Suprapubic skin (tissue), 4 donors: ENCODE measurements at regions not wholly inside any gene's neighbourhood (a gene's known extent, or its start where the extent isn't known, plus 50 kb on each side); places are given as distances from the start of the nearest gene placed in this dataset.
"Not testable (repeated sequence)": the region's sequence is repeated elsewhere in the genome, so short reads cannot be mapped to it uniquely, and the experiment has no call there.

Experiments used
- DNase-seq, 2 donors: peaks; one replicate each; pipeline ENCODE4 v3.0.0-alpha.2; 2019; ENCODE audit warnings: low spot score in 2 of 2
- H3K27ac ChIP-seq: fragments of 200-600 bp; sonication (generic); one replicate; pipeline ENCODE4 v1.5.1; 2019
- H3K27me3 ChIP-seq: fragments of 200-600 bp; sonication (generic); one replicate; pipeline ENCODE4 v1.5.1; 2019
- H3K36me3 ChIP-seq: fragments of 200-600 bp; sonication (generic); one replicate; pipeline ENCODE4 v1.5.1; 2019
- H3K4me1 ChIP-seq: fragments of 200-600 bp; sonication (generic); one replicate; pipeline ENCODE4 v1.5.1; 2019
- H3K4me3 ChIP-seq: fragments of 200-600 bp; sonication (generic); one replicate; pipeline ENCODE4 v1.5.1; 2019; ENCODE audit warnings: mild to moderate bottlenecking
- H3K9me3 ChIP-seq: fragments of 200-600 bp; sonication (generic); one replicate; pipeline ENCODE4 v1.5.1; 2019
- CTCF ChIP-seq, 2 donors: fragments of 200-600 bp in 1 of 2; fragments of 450-650 bp in 1 of 2; sonication (generic) in 1 of 2; IDR thresholded peaks; one replicate each; pipeline ENCODE4 v1.5.1; 2016 to 2019; ENCODE audit warnings: antibody characterized with exemption in 2 of 2, mild to moderate bottlenecking in 1 of 2, moderate library complexity in 1 of 2
- EP300 ChIP-seq: sonication (generic); formaldehyde crosslinking; IDR thresholded peaks from one replicate; pipeline ENCODE4 v1.6.1; 2017; ENCODE audit warnings: antibody characterized with exemption
- POLR2A ChIP-seq, 2 donors: fragments of 450-650 bp; IDR thresholded peaks; one replicate each; pipeline ENCODE4 v1.6.1; 2017; ENCODE audit warnings: antibody characterized with exemption in 2 of 2, mild to moderate bottlenecking in 2 of 2, moderate library complexity in 2 of 2
- POLR2AphosphoS5 ChIP-seq, 3 donors: sonication (generic); formaldehyde crosslinking; IDR thresholded peaks; one replicate each; pipeline ENCODE4 v1.6.1; 2017; ENCODE audit warnings: antibody characterized with exemption in 3 of 3
- WGBS: methylation state at CpG from one replicate; pipeline ENCODE4 v1.1.5; 2018; 5-methylcytosine and 5-hydroxymethylcytosine counted together

- H3K4me1 ChIP-seq: peaks cover 31% of the 10 kb centered on the region
- whole genome bisulfite sequencing: 66% methylated on average over 11 of the region's 11 CpGs
- no peak overlapping the region for H3K4me3 ChIP-seq
- no peaks in the 10 kb centered on the region for H3K9me3 ChIP-seq
- no peaks in the 10 kb centered on the region for H3K27me3 ChIP-seq
- DNase-seq: no peak
- H3K36me3 ChIP-seq: no peaks in the 10 kb centered on the region
- H3K27ac ChIP-seq: peak overlapping the region; percentile 61
- no peak for TF ChIP-seq CTCF (IDR thresholded peaks at IDR 0.05)
- TF ChIP-seq EP300: no peak
- no peak for TF ChIP-seq POLR2A (IDR thresholded peaks at IDR 0.05)
- TF ChIP-seq POLR2AphosphoS5 (IDR thresholded peaks at IDR 0.05): no peak
Measured at GRCh38 chr6:110542311-110543024, 66.1 kb upstream of the SLC22A16 start.

DNA sequence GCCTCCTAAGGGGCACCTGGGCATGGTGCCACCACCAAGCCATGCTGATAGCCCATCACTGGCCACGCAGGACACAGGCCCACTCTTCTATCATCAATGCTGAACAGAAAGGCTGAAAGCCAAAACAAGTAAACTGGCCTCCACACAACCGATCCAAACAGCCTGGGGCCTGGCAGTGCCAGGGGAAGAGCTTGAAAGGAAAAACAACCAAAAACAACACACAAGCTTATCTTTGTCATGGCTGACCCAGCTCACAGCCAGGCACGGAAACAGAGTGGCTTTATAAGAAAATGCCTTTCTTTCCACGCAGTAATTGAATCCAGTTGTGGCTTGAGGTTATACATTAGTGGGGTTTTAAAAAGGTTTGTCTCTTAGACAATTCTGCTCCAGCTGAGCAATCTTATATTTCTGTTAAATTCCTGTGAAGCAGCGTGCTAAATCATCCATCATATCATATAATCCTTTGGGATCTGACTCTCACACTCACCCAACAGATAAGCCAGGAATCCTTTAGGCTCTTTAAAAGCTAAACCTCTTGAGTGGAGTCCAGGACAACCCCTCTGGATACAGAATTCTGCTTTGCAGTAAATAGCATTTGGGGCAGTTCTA is 65.4 kb upstream of the SLC22A16 start:
- 79% methylated on average over 5 of the region's 5 CpGs for WGBS
- H3K27ac ChIP-seq: peak overlapping the region; percentile 61

DNA sequence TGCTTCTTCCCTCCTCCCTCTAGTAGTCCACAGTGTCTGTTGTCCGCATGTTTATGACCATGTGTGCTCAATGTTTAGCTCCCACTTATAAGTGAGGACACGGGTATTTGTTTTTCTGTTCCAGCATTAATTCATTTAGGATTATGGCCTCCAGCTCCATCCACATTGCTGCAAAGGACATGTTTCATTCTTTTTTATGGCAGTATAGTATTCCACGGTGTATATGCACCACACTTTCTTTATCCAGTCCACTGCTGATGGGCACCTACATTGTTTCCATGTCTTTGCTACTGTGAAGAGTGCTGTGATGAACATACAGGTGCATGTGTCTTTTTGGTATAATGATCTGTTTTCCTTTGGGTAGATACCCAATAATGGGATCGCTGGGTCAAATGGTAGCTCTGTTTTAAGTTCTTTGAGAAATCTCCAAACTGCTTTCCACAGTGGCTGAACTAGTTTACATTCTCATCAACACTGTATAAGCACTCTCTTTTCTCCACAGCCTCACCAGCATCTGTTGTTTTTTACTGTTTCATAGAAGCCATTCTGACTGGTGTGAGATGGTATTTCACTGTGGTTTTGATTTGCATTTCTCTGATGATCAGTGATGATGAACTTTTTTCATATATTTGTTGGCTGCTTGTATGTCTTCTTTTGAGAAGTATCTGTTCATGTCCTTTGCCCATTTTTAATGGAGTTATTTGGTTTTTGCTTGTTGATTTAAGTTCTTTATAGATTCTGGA is 63.0 kb upstream of the SLC22A16 start:
- H3K36me3 ChIP-seq, H3K27ac ChIP-seq, H3K27me3 ChIP-seq, DNase-seq, H3K9me3 ChIP-seq, H3K4me3 ChIP-seq: not testable (repeated sequence)
- H3K4me1 ChIP-seq: peaks cover 31% of the 10 kb centered on the region
- 97% methylated on average over 4 of the region's 4 CpGs for WGBS

More for the DNA sequence above, 65.4 kb upstream of the SLC22A16 start:
- no peak for DNase-seq
- Histone ChIP-seq H3K36me3 (no peaks in the 10 kb centered on the region), H3K9me3 (no peaks in the 10 kb centered on the region), H3K27me3 (no peaks in the 10 kb centered on the region), H3K4me1 (peaks cover 31% of the 10 kb centered on the region), H3K4me3 (no peak overlapping the region)
- TF ChIP-seq EP300 (no peak), CTCF (IDR thresholded peaks at IDR 0.05) (no peak), POLR2AphosphoS5 (IDR thresholded peaks at IDR 0.05) (no peak), POLR2A (IDR thresholded peaks at IDR 0.05) (no peak)

GRCh38 chr6:110538416-110539160 is 62.2 kb upstream of the SLC22A16 start:
- Histone ChIP-seq H3K27ac (no peak overlapping the region), H3K4me3 (no peak overlapping the region), H3K27me3 (no peaks in the 10 kb centered on the region), H3K36me3 (no peaks in the 10 kb centered on the region), H3K4me1 (peaks cover 29% of the 10 kb centered on the region), H3K9me3 (no peaks in the 10 kb centered on the region)
- DNase-seq: no peak
- no peak for TF ChIP-seq EP300
- no peak for TF ChIP-seq POLR2AphosphoS5 (IDR thresholded peaks at IDR 0.05)
- TF ChIP-seq CTCF (IDR thresholded peaks at IDR 0.05): no peak
- 85% methylated on average over 5 of the region's 5 CpGs for WGBS

DNA sequence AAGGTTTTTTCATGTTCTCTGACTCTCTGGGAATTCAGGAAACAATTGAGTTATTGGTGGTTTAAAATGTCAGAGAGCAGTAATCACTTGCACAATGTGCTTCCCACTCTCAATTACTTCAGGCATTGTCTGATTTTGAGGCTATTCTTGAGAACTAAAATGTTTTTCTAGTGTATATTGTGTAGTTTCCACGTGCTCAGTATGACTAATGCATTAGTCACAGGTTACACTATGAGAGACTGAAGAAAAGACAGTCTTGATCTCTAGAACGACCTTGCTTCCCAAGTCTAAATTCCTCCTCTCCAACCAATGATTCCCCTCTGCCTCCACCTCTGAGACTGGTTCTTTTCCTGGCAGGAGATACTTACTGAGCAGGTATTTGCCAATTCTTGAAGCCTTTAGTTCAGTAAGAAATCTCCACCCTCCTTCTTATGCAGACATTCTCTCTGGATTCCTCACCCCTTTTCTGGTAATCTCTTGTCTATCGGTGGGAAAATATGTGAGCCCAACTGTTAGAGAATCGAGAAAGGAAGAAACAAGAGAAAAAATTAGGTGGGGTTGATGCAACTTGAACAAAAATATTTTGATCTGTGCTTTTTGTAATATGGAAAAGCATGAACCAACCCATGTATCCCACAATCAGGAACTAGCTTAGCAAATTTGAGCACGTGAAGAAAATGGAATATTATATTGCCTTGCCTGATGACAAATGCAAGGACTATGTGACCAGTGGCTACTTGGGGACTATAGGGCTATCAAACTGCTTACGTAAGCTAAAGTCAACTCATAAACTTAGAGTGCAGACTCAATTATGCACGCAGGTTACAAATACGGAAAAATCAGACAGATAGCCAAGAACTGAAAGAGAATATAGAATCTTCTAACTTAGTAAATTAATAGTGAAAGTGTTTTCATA is 61.1 kb upstream of the SLC22A16 start:
- Histone ChIP-seq H3K27me3 (no peaks in the 10 kb centered on the region), H3K4me1 (peaks cover 18% of the 10 kb centered on the region), H3K4me3 (no peak overlapping the region), H3K36me3 (no peaks in the 10 kb centered on the region), H3K9me3 (no peaks in the 10 kb centered on the region), H3K27ac (peak overlapping the region; percentile 46)
- DNase-seq: no peak
- TF ChIP-seq EP300 (no peak), CTCF (IDR thresholded peaks at IDR 0.05) (no peak), POLR2A (IDR thresholded peaks at IDR 0.05) (no peak), POLR2AphosphoS5 (IDR thresholded peaks at IDR 0.05) (no peak)
- 45% methylated on average over 8 of the region's 8 CpGs for WGBS
